GM23338 (cell line): ENCODE measurements at regions not wholly inside any gene's neighbourhood (a gene's known extent, or its start where the extent isn't known, plus 50 kb on each side); places are given as distances from the start of the nearest gene placed in this dataset.

Source experiments
- EZH2phosphoT487 ChIP-seq: fragments of 200-600 bp; sonication (generic); IDR thresholded peaks from one replicate; pipeline ENCODE4 v1.8.1; 2018; ENCODE audit warnings: antibody characterized with exemption; ENCODE audit not compliant: unreplicated experiment
- TF ChIP-seq, protein P1 (sequence below), 2 experiments: fragments of 200-600 bp in 1 of 2; sonication (generic) in 1 of 2; conservative IDR thresholded peaks; 2 replicates each; pipeline versions ENCODE4 v1.5.1 to v1.6.1; 2016 to 2017; ENCODE audit warnings: antibody characterized with exemption in 2 of 2, low read depth in 2 of 2, mild to moderate bottlenecking in 2 of 2, moderate library complexity in 1 of 2

DNA sequence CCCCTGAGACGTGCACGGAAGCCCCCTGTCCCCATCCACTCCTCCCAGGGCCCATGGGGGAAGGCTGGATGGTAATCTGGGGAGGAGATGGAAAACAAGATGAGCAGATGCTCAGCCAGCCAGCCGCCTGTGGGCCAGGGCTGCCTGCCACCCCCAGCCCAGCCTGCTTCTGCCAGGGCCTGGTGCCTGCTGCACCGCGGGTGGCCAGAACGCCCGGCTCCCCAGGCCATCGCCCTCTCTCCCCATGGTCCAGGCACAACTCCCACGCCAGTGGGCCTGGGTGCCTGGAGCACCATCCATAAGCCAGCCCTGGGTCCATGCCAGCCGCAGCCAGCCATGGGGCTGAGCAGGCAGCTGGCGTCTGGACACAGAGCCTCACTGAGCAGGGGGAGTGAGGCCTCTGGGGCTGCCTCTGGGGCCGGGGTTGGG is 57.2 kb upstream of the ELN start:
- TF ChIP-seq, protein P1, sequence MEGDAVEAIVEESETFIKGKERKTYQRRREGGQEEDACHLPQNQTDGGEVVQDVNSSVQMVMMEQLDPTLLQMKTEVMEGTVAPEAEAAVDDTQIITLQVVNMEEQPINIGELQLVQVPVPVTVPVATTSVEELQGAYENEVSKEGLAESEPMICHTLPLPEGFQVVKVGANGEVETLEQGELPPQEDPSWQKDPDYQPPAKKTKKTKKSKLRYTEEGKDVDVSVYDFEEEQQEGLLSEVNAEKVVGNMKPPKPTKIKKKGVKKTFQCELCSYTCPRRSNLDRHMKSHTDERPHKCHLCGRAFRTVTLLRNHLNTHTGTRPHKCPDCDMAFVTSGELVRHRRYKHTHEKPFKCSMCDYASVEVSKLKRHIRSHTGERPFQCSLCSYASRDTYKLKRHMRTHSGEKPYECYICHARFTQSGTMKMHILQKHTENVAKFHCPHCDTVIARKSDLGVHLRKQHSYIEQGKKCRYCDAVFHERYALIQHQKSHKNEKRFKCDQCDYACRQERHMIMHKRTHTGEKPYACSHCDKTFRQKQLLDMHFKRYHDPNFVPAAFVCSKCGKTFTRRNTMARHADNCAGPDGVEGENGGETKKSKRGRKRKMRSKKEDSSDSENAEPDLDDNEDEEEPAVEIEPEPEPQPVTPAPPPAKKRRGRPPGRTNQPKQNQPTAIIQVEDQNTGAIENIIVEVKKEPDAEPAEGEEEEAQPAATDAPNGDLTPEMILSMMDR (conservative IDR thresholded peaks at IDR 0.05; ENCODE audit: low read depth in 2 of 2) = no peak
- no peak for TF ChIP-seq EZH2phosphoT487
